Caki2 (cell line): ENCODE measurements at regions not wholly inside any gene's neighbourhood (a gene's known extent, or its start where the extent isn't known, plus 50 kb on each side); places are given as distances from the start of the nearest gene placed in this dataset.
A peak's percentile ranks its signal among the peaks of the same experiment; 100 is the strongest.
"Not testable (repeated sequence)": the region's sequence is repeated elsewhere in the genome, so short reads cannot be mapped to it uniquely, and the experiment has no call there.

Source experiments
- DNase-seq: peaks from one replicate; pipeline ENCODE4 v3.0.0-alpha.2; 2015; ENCODE audit warnings: low read depth
- in situ Hi-C: cut with HindIII; loops from 2 replicates; pipeline ENCODE4 v1.10.0; 2016; ENCODE audit warnings: low sequenced_read_pairs, low pct_unique_long_range_greater_than_20kb, mixed read lengths

GRCh38 chr9:12314589-12314988 lies 378.6 kb upstream of the TYRP1 start:
- no peak for DNase-seq
- in situ Hi-C loops, result no loop called here

DNA sequence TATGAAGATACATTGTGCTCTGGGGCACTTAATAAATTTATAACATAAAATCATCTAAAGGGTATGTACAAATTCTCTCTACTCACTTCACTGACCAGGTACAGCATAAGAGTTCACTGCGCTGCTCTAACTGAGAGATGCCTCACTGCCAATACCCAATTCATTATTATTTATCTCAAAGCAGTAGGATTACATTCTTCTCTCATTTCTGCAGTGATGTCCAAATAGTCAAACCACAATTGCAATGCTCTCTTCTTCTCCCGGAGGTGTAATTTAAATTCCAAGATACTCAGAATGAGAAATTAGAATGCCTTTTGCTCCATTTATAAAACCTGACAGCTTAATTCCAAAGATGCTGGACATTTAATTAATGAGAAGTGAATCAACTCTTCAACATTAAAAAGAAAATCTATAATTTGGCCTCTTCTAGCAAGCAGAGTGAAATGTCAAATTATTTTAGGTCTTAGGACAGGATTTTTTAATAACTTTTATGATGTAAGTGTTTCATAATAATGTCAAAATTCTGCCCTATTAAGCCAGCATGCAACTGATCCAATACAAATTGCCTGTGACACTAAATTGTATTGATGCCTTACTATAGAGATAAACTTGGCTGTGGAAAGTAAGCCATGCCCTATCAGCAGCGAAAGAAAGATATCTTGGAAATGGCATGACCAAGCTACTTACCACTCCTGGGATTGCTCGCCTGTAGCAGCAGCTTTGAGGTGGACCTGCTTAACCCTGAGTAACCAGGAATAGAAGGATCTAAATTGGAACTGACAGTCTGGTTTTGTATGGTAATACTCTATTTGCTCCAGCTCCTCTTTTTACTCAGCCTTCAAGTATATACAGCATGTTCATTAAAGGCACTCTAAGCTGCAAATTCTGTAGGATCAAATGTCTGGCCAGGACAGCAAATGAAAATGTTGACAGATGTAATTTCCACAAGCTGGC lies 374.2 kb upstream of the TYRP1 start:
- no peak for DNase-seq
- in situ Hi-C loops, result no loop called here

DNA sequence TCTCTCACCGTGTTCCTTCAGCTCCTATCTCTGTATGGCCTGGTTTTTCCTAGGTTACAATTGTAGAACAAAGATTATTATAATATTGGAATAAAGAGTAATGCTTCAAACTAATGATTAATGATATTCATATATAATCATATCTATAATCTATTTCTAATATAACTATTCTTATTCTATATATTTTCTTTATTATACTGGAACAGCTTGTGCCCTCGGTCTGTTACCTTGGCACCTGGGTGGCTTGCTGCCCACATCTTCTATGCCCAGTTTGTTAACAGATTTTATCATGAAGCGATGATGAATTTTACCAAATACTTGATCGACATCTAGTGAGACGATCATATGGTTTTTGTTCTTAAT lies 363.6 kb upstream of the TYRP1 start:
- no peak for DNase-seq
- in situ Hi-C loops, result no loop called here

GRCh38 chr9:12333966-12334365 lies 359.2 kb upstream of the TYRP1 start:
- in situ Hi-C loops, DNase-seq: not testable (repeated sequence)

- DNase-seq, result no peak
- in situ Hi-C loops, result no loop called here
These were observed 342.4 kb upstream of the TYRP1 start for GRCh38 chr9:12350775-12351174.

- in situ Hi-C loops, result no loop called here
- DNase-seq, result no peak
These were observed 341.7 kb upstream of the TYRP1 start for GRCh38 chr9:12351293-12352044.

DNA sequence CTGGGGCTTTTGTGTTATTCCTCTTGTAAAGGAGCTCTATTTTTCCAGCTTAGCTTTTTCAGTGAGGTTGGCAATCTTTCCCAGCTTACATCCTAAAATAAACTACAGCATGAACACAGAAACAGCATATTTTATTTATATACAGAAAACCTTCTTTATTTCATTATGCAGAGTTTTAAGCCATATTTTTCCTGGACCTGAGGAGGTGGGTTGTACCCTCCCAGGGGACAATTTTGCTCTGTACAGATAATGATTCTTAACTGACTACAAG lies 341.2 kb upstream of the TYRP1 start:
- in situ Hi-C loops, result no loop called here
- DNase-seq, result no peak

GRCh38 chr9:12363439-12363838 lies 329.7 kb upstream of the TYRP1 start:
- no peak for DNase-seq
- in situ Hi-C loops, result no loop called here

DNA sequence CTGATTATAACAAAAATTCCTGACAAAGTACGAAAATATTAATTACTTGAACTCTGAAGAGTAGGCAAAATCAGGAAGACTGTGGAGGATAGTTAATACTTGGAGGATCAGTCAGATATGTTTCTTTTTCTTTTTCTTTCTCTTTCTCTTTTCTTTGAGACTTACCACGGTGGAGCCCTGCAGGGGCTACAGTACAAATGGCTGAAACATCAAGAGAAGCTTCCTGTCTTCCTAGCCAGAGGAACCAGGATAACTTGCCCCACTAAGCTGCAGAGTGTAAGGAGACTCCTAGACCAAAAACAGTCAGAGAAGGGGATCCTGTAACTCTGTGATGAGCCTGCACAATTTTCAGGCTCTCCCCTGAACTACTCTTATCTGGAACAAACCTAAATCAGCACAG lies 324.6 kb upstream of the TYRP1 start:
- DNase-seq, result no peak
- in situ Hi-C loops, result no loop called here

DNA sequence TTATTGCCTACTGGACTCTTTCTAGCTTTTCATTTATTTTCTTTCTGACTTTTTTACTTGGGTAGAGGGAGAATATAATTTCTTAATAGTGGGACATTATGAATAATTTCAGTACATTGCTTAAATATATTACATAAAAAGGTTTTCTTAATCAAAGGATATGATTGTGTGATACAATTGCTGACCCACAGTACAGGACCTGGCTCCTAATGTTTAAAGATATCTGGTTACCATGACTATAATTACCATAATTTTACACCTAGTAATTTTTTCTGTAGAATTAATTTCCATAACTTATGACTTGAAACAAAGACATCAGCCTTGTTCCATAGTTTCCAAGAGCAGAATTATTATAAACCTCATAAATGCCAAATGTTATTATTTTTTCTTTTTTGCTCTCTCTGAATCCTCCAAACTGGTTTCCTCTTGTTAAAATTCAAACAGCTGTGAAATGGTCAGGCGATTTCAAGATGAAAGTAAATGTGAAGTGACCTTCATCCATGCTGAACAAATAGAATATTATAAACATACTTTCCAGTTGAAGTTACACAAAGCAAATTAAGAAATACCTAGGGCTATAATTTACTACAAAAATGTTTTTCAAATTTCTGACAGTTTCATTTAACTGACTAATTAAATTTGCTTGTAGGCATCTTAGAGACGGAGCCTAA lies 301.2 kb upstream of the TYRP1 start:
- in situ Hi-C loops, result no loop called here
- no peak for DNase-seq

GRCh38 chr9:12394105-12394504 lies 299.1 kb upstream of the TYRP1 start:
- no peak for DNase-seq
- in situ Hi-C loops, result no loop called here

DNA sequence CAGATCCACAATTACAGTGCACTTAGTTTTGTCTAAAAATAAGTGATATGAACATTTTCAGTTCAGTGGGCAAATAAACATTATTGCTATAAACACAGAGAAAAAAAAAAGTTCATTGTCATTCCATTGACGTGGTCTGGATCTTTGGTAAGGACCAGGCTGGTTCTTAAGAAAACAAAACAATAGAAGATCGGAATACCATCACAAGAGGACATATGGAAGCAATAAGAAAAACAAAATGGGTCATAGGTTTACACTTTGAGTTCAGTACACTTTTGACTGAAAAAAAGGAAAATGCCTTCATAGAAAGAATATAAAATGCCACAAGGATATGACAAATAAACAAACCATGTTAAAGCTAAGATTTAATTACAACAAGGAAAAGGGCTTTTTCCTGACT lies 289.5 kb upstream of the TYRP1 start:
- no peak for DNase-seq
- in situ Hi-C loops, result no loop called here

GRCh38 chr9:12413986-12414385 lies 279.2 kb upstream of the TYRP1 start:
- DNase-seq, result no peak
- in situ Hi-C loops, result no loop called here

DNA sequence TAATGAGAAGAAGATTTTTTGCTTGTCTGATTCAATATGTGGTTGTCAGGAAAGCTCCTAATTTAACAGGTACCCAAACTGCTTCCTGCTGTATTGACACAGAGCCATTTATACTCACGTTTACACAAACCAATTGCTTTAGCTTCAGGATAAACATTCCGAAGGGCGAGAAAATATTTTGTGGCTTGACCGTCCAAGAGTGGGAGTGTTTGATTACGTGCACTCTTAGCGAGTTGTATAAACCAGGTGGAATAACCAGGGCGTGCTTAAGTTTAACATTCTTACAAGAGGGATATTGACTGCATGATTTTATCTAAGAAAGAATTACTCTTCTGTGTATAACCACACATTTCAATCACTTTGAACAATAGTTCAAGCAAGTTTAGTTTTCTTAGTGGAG lies 278.7 kb upstream of the TYRP1 start:
- in situ Hi-C loops, result no loop called here
- DNase-seq, result no peak

GRCh38 chr9:12415361-12415760 lies 277.8 kb upstream of the TYRP1 start:
- in situ Hi-C loops, result no loop called here
- no peak for DNase-seq

DNA sequence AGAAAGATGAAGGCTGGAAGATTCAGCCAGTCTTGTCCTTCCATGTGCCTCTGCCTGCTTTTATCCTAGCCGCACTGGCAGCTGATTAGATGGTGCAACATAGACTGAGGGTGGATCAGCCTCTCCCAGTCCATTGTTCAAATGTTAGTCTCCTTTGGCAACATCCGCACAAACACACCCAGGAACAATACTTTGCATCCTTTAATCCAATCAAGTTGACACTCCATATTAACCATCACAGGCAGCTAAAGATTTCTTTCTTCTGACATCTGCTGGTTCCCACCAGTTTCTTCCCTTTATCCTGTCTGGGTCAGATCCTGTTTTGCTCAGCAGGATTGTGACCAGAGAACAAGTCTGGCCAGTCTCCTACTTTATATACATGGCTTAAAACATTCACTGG lies 276.5 kb upstream of the TYRP1 start:
- no peak for DNase-seq
- in situ Hi-C loops, result no loop called here

GRCh38 chr9:12424243-12424642 lies 268.9 kb upstream of the TYRP1 start:
- DNase-seq, result no peak
- in situ Hi-C loops, result no loop called here

GRCh38 chr9:12425878-12426864 lies 267.0 kb upstream of the TYRP1 start:
- DNase-seq, result peak; percentile 2
- in situ Hi-C loops, result no loop called here
